Endothelial cell of umbilical vein (primary cell): ENCODE measurements at regions not wholly inside any gene's neighbourhood (a gene's known extent, or its start where the extent isn't known, plus 50 kb on each side); places are given as distances from the start of the nearest gene placed in this dataset.

Source experiments
- BruUV-seq: library from RNA; stranded (reverse); fragments of 400-500 nt; replicated peaks from 2 replicates; lab custom pipeline; 2021; lab: Mats Ljungman, UMichigan
- CTCF ChIA-PET: fragments of 300-600, 350-600 bp; sonication (Branson Sonifier 250); formaldehyde crosslinking; loops from one replicate; lab custom pipeline; 2021; ENCODE audit warnings: antibody characterized with exemption, inconsistent platforms; lab: Charles Lee
- POLR2A ChIA-PET: fragments of 300-600, 350-600 bp; sonication (Branson Sonifier 250); formaldehyde crosslinking; loops from one replicate; lab custom pipeline; 2021; ENCODE audit warnings: antibody characterized with exemption, inconsistent platforms; lab: Charles Lee
- DNase-seq: peaks from one replicate; pipeline ENCODE4 v3.0.0-alpha.2; 2011; ENCODE audit warnings: low read depth, low spot score
- FAIRE-seq: peaks from 2 replicates; lab custom pipeline; 2011; peaks lifted over from hg19 to GRCh38; lab: Jason Lieb, UNC
- H2AFZ ChIP-seq: 2 replicates; pipeline ENCODE4 v1.6.0; 2012; ENCODE audit warnings: low read depth, low read length, control low read depth, inconsistent platforms
- H3K27ac ChIP-seq: 2 replicates; pipeline ENCODE4 v1.5.1; 2011; ENCODE audit warnings: low read depth, mild to moderate bottlenecking, control low read depth, low read length, moderate library complexity; ENCODE audit not compliant: insufficient read depth
- H3K27me3 ChIP-seq, 2 experiments: 2 replicates each; pipeline versions ENCODE4 v1.6.0 to v1.6.1; 2011; ENCODE audit warnings: low read length in 2 of 2, mixed read lengths in 1 of 2; ENCODE audit not compliant: control insufficient read depth in 2 of 2, insufficient read depth in 2 of 2
- H3K36me3 ChIP-seq, 2 experiments: 2 replicates in 1 of 2; 3 replicates in 1 of 2; pipeline ENCODE4 v1.5.1; 2011; ENCODE audit warnings: low read length in 2 of 2, mild to moderate bottlenecking in 1 of 2, moderate library complexity in 1 of 2; ENCODE audit not compliant: control insufficient read depth in 2 of 2, insufficient read depth in 2 of 2; ENCODE audit errors: extremely low read depth in 1 of 2
- H3K4me1 ChIP-seq: 3 replicates; pipeline ENCODE4 v1.5.1; 2011; ENCODE audit warnings: mild to moderate bottlenecking, low read length; ENCODE audit not compliant: control insufficient read depth, insufficient read depth; ENCODE audit errors: extremely low read depth
- H3K4me2 ChIP-seq: 2 replicates; pipeline ENCODE4 v1.6.1; 2011; ENCODE audit warnings: low read length, control low read depth, mixed read lengths; ENCODE audit not compliant: insufficient read depth
- H3K4me3 ChIP-seq, 3 experiments: fragments of 200-600 bp in 1 of 3; sonication (generic), shearing (Covaris generic) in 1 of 3; replicated peaks in 1 of 3; 2 replicates each; pipeline ENCODE4 v1.5.1; 2011 to 2016; ENCODE audit warnings: control low read depth in 3 of 3, low read length in 3 of 3, mild to moderate bottlenecking in 2 of 3, inconsistent platforms in 1 of 3, low read depth in 1 of 3, moderate library complexity in 1 of 3; ENCODE audit not compliant: insufficient read depth in 1 of 3
- H3K79me2 ChIP-seq: 2 replicates; pipeline ENCODE4 v1.6.0; 2012; ENCODE audit warnings: low read length, inconsistent platforms; ENCODE audit not compliant: control insufficient read depth, insufficient read depth
- H3K9ac ChIP-seq: replicated peaks from 2 replicates; pipeline ENCODE3; 2011; ENCODE audit warnings: low read length, control low read depth; ENCODE audit not compliant: insufficient read depth; ENCODE audit errors: extremely low read depth
- H3K9me1 ChIP-seq: replicated peaks from 3 replicates; pipeline ENCODE4 v1.6.0; 2011; ENCODE audit warnings: mild to moderate bottlenecking, low read length; ENCODE audit not compliant: control insufficient read depth, insufficient read depth; ENCODE audit errors: extremely low read depth
- H3K9me3 ChIP-seq: replicated peaks from 2 replicates; pipeline ENCODE4 v1.5.1; 2012; ENCODE audit warnings: low read length, inconsistent platforms; ENCODE audit not compliant: control insufficient read depth, insufficient read depth
- H4K20me1 ChIP-seq: replicated peaks from 2 replicates; pipeline ENCODE3; 2011; ENCODE audit warnings: mild to moderate bottlenecking, low read length; ENCODE audit not compliant: control insufficient read depth, insufficient read depth; ENCODE audit errors: extremely low read depth
- CTCF ChIP-seq, 2 donors: IDR thresholded peaks; 1 replicate in 1 of 2; 2 replicates in 1 of 2; pipeline ENCODE4 v1.5.1; 2011; ENCODE audit warnings: low read length in 2 of 2, mild to moderate bottlenecking in 2 of 2, moderate library complexity in 2 of 2, control low read depth in 1 of 2, inconsistent platforms in 1 of 2, low read depth in 1 of 2; ENCODE audit not compliant: insufficient read depth in 1 of 2; ENCODE audit errors: extremely low read depth in 1 of 2
- EZH2 ChIP-seq: IDR thresholded peaks from 2 replicates; pipeline ENCODE4 v1.6.1; 2012; ENCODE audit warnings: borderline replicate concordance, low read depth, mild to moderate bottlenecking, moderate library complexity, low read length, inconsistent platforms; ENCODE audit not compliant: severe bottlenecking
- FOS ChIP-seq: IDR thresholded peaks from 2 replicates; pipeline ENCODE4 v1.6.1; 2011; ENCODE audit warnings: mild to moderate bottlenecking, low read length, moderate library complexity, borderline replicate concordance; ENCODE audit not compliant: insufficient read depth
- GATA2 ChIP-seq: IDR thresholded peaks from 2 replicates; pipeline ENCODE4 v1.7.0; 2011; ENCODE audit warnings: low read depth, mild to moderate bottlenecking, moderate library complexity, mixed read lengths, low read length; ENCODE audit not compliant: insufficient read length, insufficient read depth
- JUN ChIP-seq: IDR thresholded peaks from 2 replicates; pipeline ENCODE4 v1.6.1; 2011; ENCODE audit warnings: borderline replicate concordance, low read depth; ENCODE audit not compliant: insufficient read length, insufficient read depth
- MAX ChIP-seq: IDR thresholded peaks from 2 replicates; pipeline ENCODE4 v1.6.1; 2011; ENCODE audit not compliant: insufficient read depth, insufficient read length
- MYC ChIP-seq: IDR thresholded peaks from one replicate; pipeline ENCODE4 v1.6.1; 2011; ENCODE audit warnings: mild to moderate bottlenecking, low read depth, low read length
- POLR2A ChIP-seq: IDR thresholded peaks from 2 replicates; pipeline ENCODE4 v1.6.1; 2012; ENCODE audit warnings: low read depth, mild to moderate bottlenecking, control low read depth, low read length
- POLR2AphosphoS5 ChIP-seq: IDR thresholded peaks from 2 replicates; pipeline ENCODE4 v1.6.1; 2012; ENCODE audit warnings: low read depth, mild to moderate bottlenecking, control low read depth, low read length, moderate library complexity; ENCODE audit not compliant: insufficient read depth
- dilution Hi-C: fragments of 300-500 bp; cut with MboI; formaldehyde crosslinking; loops from one replicate; pipeline ENCODE4 v1.15.0; 2019; ENCODE audit warnings: low sequenced_read_pairs; ENCODE audit not compliant: extremely low pct_ligation_motif_present
- intact Hi-C: fragments of 100-400 bp; cut with micrococcal nuclease; formaldehyde crosslinking; loops from one replicate; pipeline ENCODE4 v1.10.0; 2022

GRCh38 chr10:28805390-28805789, 128.1 kb downstream of the BAMBI start:
- intact Hi-C loops = loop anchor here (10.0 kb wide), 1 partner anchor 179 kb away; no protein-coding TSS in a partner anchor
- FAIRE-seq = no peak

More at GRCh38 chr10:28805390-28805789, 128.1 kb downstream of the BAMBI start:
- H3K9me1 ChIP-seq = no peaks in the 10 kb centered on the region
- no TSS peak for BruUV-seq
- H3K36me3 ChIP-seq = no peaks in the 10 kb centered on the region
- dilution Hi-C loops = no loop called here
- H3K27me3 ChIP-seq = peaks cover 22 to 25% of the 10 kb centered on the region in 2 experiments
- no peak for DNase-seq
- no peaks in the 10 kb centered on the region for H3K4me1 ChIP-seq
- ChIA-PET POLR2A (no interaction called here), CTCF (interaction anchor here (1.1 kb wide), 1 partner anchor 499 kb away, joined by 3 read pairs; no protein-coding TSS in a partner anchor)
- no peaks in the 10 kb centered on the region for H3K79me2 ChIP-seq
- H4K20me1 ChIP-seq = no peaks in the 10 kb centered on the region
- H3K27ac ChIP-seq = no peak overlapping the region
- H3K9ac ChIP-seq = no peak overlapping the region
- H3K4me3 ChIP-seq = no peak overlapping the region
- no peaks in the 10 kb centered on the region for H3K9me3 ChIP-seq
- no peak overlapping the region for H3K4me2 ChIP-seq
- TF ChIP-seq MYC (no peak), JUN (no peak), POLR2AphosphoS5 (no peak), CTCF (IDR thresholded peaks at IDR 0.05; ENCODE audit: extremely low read depth in 1 of 2, insufficient read depth in 1 of 2, low read depth in 1 of 2, low read length in 2 of 2) (no peak), MAX (no peak), POLR2A (no peak), EZH2 (no peak), FOS (no peak), GATA2 (no peak)
- no peak overlapping the region for H2AFZ ChIP-seq
